ENCODE measurements at regions not wholly inside any gene's neighbourhood (a gene's known extent, or its start where the extent isn't known, plus 50 kb on each side); places are given as distances from the start of the nearest gene placed in this dataset.

- no peak for TF ChIP-seq CTCF (IDR thresholded peaks at IDR 0.05; ENCODE audit: unreplicated experiment)
- no peak overlapping the region for H3K27ac Mint-ChIP-seq (ENCODE audit: unreplicated experiment)
- H3K27me3 Mint-ChIP-seq (ENCODE audit: unreplicated experiment): no peaks in the 10 kb centered on the region
- no peaks in the 10 kb centered on the region for H3K4me1 Mint-ChIP-seq (ENCODE audit: unreplicated experiment)
- DNase-seq (ENCODE audit: low spot score): no peak
- no peaks in the 10 kb centered on the region for H3K36me3 Mint-ChIP-seq (ENCODE audit: low read depth, unreplicated experiment)
- no peak overlapping the region for H3K4me3 Mint-ChIP-seq (ENCODE audit: unreplicated experiment)
- H3K9me3 Mint-ChIP-seq (ENCODE audit: unreplicated experiment): no peaks in the 10 kb centered on the region
Observed at GRCh38 chr7:125444864-125445263, 515.2 kb upstream of the POT1 start.

DNA sequence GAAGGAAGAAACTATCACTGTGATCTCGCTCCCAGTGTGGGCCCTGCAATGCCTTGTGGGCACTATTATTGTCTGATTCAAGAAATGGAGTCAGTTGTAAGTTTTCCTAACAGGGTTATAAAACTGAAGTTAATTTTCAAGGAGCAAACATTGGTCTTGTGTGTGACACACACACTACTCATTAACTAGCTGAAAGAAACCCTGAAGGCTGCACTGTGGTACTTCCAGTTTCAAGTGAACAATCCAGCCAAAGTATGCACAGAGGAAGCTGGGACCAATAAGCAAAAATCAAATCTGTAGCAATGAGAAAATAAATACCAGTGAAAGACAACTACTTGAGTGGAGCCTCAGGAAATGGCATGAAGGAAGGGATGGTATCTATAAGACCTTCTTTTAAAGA, 506.6 kb upstream of the POT1 start:
- Mint-ChIP-seq H3K36me3 (ENCODE audit: low read depth, unreplicated experiment) (no peaks in the 10 kb centered on the region), H3K9me3 (ENCODE audit: unreplicated experiment) (no peaks in the 10 kb centered on the region), H3K27ac (ENCODE audit: unreplicated experiment) (no peak overlapping the region), H3K4me1 (ENCODE audit: unreplicated experiment) (no peaks in the 10 kb centered on the region), H3K27me3 (ENCODE audit: unreplicated experiment) (no peaks in the 10 kb centered on the region), H3K4me3 (ENCODE audit: unreplicated experiment) (no peak overlapping the region)
- no peak for TF ChIP-seq CTCF (IDR thresholded peaks at IDR 0.05; ENCODE audit: unreplicated experiment)
- DNase-seq (ENCODE audit: low spot score): no peak

DNA sequence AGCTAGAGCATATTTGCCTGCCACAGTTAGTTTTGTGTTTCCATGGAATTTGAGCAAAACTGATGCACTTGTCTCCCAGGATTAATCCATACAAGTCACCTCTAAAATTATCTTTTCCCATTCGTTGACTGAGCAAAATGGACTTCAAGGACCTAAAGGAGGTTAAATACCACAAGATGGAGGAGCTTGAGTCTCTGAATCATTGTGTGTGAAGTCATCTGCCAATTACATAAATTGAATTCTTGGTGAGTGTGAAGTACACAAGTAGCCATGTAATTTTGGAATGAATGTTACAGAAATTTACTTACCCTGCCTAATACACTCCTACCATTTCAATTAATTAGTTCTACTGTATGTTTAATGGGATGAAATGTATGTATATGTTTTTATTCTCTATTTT, 501.7 kb upstream of the POT1 start:
- Mint-ChIP-seq H3K4me3 (ENCODE audit: unreplicated experiment) (no peak overlapping the region), H3K9me3 (ENCODE audit: unreplicated experiment) (no peaks in the 10 kb centered on the region), H3K27ac (ENCODE audit: unreplicated experiment) (no peak overlapping the region), H3K27me3 (ENCODE audit: unreplicated experiment) (no peaks in the 10 kb centered on the region), H3K36me3 (ENCODE audit: low read depth, unreplicated experiment) (no peaks in the 10 kb centered on the region), H3K4me1 (ENCODE audit: unreplicated experiment) (no peaks in the 10 kb centered on the region)
- TF ChIP-seq CTCF (IDR thresholded peaks at IDR 0.05; ENCODE audit: unreplicated experiment): no peak
- no peak for DNase-seq (ENCODE audit: low spot score)

GRCh38 chr7:125430013-125430412, 500.4 kb upstream of the POT1 start:
- H3K27ac Mint-ChIP-seq (ENCODE audit: unreplicated experiment): no peak overlapping the region
- H3K9me3 Mint-ChIP-seq (ENCODE audit: unreplicated experiment): no peaks in the 10 kb centered on the region
- no peak for DNase-seq (ENCODE audit: low spot score)
- no peaks in the 10 kb centered on the region for H3K27me3 Mint-ChIP-seq (ENCODE audit: unreplicated experiment)
- H3K4me1 Mint-ChIP-seq (ENCODE audit: unreplicated experiment): no peaks in the 10 kb centered on the region
- H3K4me3 Mint-ChIP-seq (ENCODE audit: unreplicated experiment): no peak overlapping the region
- no peaks in the 10 kb centered on the region for H3K36me3 Mint-ChIP-seq (ENCODE audit: low read depth, unreplicated experiment)
- TF ChIP-seq CTCF (IDR thresholded peaks at IDR 0.05; ENCODE audit: unreplicated experiment): no peak

DNA sequence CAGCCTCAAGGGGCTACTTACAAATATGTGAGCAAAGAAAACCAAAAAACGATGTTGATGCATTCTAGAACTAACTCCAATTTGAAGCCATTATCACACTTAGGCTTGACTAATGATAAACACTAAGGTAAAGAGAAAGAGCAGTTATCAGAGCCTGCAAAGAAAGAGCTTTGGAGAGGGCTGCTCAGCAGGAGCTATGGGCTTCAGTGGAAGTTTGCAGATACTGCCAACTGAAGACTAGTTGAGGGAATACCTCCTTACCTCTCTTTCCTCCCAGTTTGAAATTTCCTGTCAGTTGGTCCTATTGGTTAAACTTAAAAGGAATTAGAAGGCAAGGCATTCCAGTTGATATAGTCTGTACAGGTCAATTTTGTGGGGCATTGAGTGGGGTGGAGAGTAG, 498.1 kb upstream of the POT1 start:
- no peak overlapping the region for H3K27ac Mint-ChIP-seq (ENCODE audit: unreplicated experiment)
- no peaks in the 10 kb centered on the region for H3K36me3 Mint-ChIP-seq (ENCODE audit: low read depth, unreplicated experiment)
- no peaks in the 10 kb centered on the region for H3K27me3 Mint-ChIP-seq (ENCODE audit: unreplicated experiment)
- DNase-seq (ENCODE audit: low spot score): no peak
- no peaks in the 10 kb centered on the region for H3K4me1 Mint-ChIP-seq (ENCODE audit: unreplicated experiment)
- H3K4me3 Mint-ChIP-seq (ENCODE audit: unreplicated experiment): no peak overlapping the region
- H3K9me3 Mint-ChIP-seq (ENCODE audit: unreplicated experiment): no peaks in the 10 kb centered on the region
- no peak for TF ChIP-seq CTCF (IDR thresholded peaks at IDR 0.05; ENCODE audit: unreplicated experiment)
